ENCODE measurements at regions not wholly inside any gene's neighbourhood (a gene's known extent, or its start where the extent isn't known, plus 50 kb on each side); places are given as distances from the start of the nearest gene placed in this dataset.

GRCh38 chr2:129375632-129376425 lies 603.6 kb upstream of the RAB6C start:
- no peak overlapping the region for H3K9ac ChIP-seq (ENCODE audit: insufficient read depth, low read depth, low read length)
- DNase-seq (ENCODE audit: low spot score) (no peak), ATAC-seq (no peak), FAIRE-seq (no peak)
- no TSS peak for BruUV-seq (replicated peaks)
- ChIA-PET POLR2A (no interaction called here), CTCF (ENCODE audit: low intra/inter-chr PET ratio, low total read pairs) (no interaction called here)
- H3K4me3 ChIP-seq (replicated peaks in 1 of 3; ENCODE audit: insufficient read depth in 1 of 3, low read depth in 2 of 3, low read length in 3 of 3) = no peak overlapping the region
- H3K79me2 ChIP-seq (ENCODE audit: insufficient read depth, low read length) = no peaks in the 10 kb centered on the region
- 43% methylated on average over 13 of the region's 13 CpGs for WGBS (ENCODE audit: low lambda C conversion rate)
- in situ Hi-C loops (cut with HindIII; ENCODE audit: extremely low pct_ligation_motif_present, low pct_unique_long_range_greater_than_20kb) = no loop called here
- H2AFZ ChIP-seq (ENCODE audit: low read length) = no peak overlapping the region
- H3K9me3 ChIP-seq (ENCODE audit: low read length) = no peaks in the 10 kb centered on the region
- H3K4me1 ChIP-seq (ENCODE audit: insufficient read depth, low read length) = peaks cover 8% of the 10 kb centered on the region; the same call in 1 of the 2 replicates
- intact Hi-C loops (cut with micrococcal nuclease; ENCODE audit: unreplicated experiment) = no loop called here
- H3K36me3 ChIP-seq (replicated peaks in 1 of 2; ENCODE audit: control insufficient read depth in 1 of 2, insufficient read depth in 2 of 2, low read length in 2 of 2) = no peaks in the 10 kb centered on the region
- no peaks in the 10 kb centered on the region for H3K27me3 ChIP-seq (ENCODE audit: control insufficient read depth in 1 of 2, insufficient read depth in 2 of 2, low read length in 2 of 2)
- no peak overlapping the region for H3K4me2 ChIP-seq (ENCODE audit: low read depth, low read length)
- no peaks in the 10 kb centered on the region for H4K20me1 ChIP-seq (ENCODE audit: insufficient read depth, low read length)
- H3K27ac ChIP-seq (ENCODE audit: extremely low read length, insufficient read depth, low read length) = no peak overlapping the region
- TF ChIP-seq GATAD2A (CRISPR knock-in tag; IDR thresholded peaks at IDR 0.05) = no peak
- TF ChIP-seq KLF12 (CRISPR knock-in tag; IDR thresholded peaks at IDR 0.05; ENCODE audit: borderline replicate concordance) = no peak
- no peak for TF ChIP-seq REST (IDR thresholded peaks at IDR 0.05; ENCODE audit: borderline replicate concordance in 1 of 2, low read depth in 1 of 2, low read length in 2 of 2)
- no peak for TF ChIP-seq TBP (CRISPR knock-in tag; IDR thresholded peaks at IDR 0.05)
- TF ChIP-seq AHDC1 (CRISPR knock-in tag; IDR thresholded peaks at IDR 0.05; ENCODE audit: borderline replicate concordance) = no peak
- no peak for TF ChIP-seq ZNF282 (IDR thresholded peaks at IDR 0.05; ENCODE audit: partially characterized antibody)
- no peak for TF ChIP-seq MIER3 (CRISPR knock-in tag; IDR thresholded peaks at IDR 0.05; ENCODE audit: borderline replicate concordance)
- no peak for TF ChIP-seq TRIM22 (IDR thresholded peaks at IDR 0.05)
- TF ChIP-seq ZNF792 (CRISPR knock-in tag; IDR thresholded peaks at IDR 0.05) = no peak
- no peak for TF ChIP-seq KDM4B (CRISPR knock-in tag; IDR thresholded peaks at IDR 0.05)
- no peak for TF ChIP-seq IRF2 (CRISPR knock-in tag; IDR thresholded peaks at IDR 0.05)
- no peak for TF ChIP-seq ZNF75D (CRISPR knock-in tag; IDR thresholded peaks at IDR 0.05; ENCODE audit: borderline replicate concordance)
